Bronchial epithelial cell (primary cell): ENCODE measurements at regions not wholly inside any gene's neighbourhood (a gene's known extent, or its start where the extent isn't known, plus 50 kb on each side); places are given as distances from the start of the nearest gene placed in this dataset.
"Not testable (repeated sequence)": the region's sequence is repeated elsewhere in the genome, so short reads cannot be mapped to it uniquely, and the experiment has no call there.

ENCODE experiments used
- DNase-seq: peaks from one replicate; pipeline ENCODE4 v3.0.0-alpha.2; 2010; ENCODE audit warnings: low read depth
- FAIRE-seq: peaks from 2 replicates; lab custom pipeline; 2011; peaks lifted over from hg19 to GRCh38; lab: Jason Lieb, UNC
- H3K27me3 ChIP-seq: 2 replicates; pipeline ENCODE4 v1.5.1; 2011; ENCODE audit warnings: low read length; ENCODE audit not compliant: control insufficient read depth, insufficient read depth
- H3K36me3 ChIP-seq: 2 replicates; pipeline ENCODE4 v1.5.1; 2011; ENCODE audit warnings: low read length; ENCODE audit not compliant: control insufficient read depth, insufficient read depth
- H3K4me3 ChIP-seq: 2 replicates; pipeline ENCODE4 v1.5.1; 2011; ENCODE audit warnings: mild to moderate bottlenecking, low read depth, low read length, control low read depth
- CTCF ChIP-seq: IDR thresholded peaks from 2 replicates; pipeline ENCODE4 v1.5.1; 2011; ENCODE audit warnings: mild to moderate bottlenecking, moderate library complexity, low read length, control low read depth, inconsistent platforms; ENCODE audit not compliant: insufficient read depth, severe bottlenecking

GRCh38 chr5:152641970-152642805 is 237.1 kb upstream of the NMUR2 start:
- no peak for TF ChIP-seq CTCF
- Histone ChIP-seq H3K27me3 (no peaks in the 10 kb centered on the region), H3K36me3 (no peaks in the 10 kb centered on the region), H3K4me3 (no peak overlapping the region)
- FAIRE-seq (no peak), DNase-seq (no peak)

DNA sequence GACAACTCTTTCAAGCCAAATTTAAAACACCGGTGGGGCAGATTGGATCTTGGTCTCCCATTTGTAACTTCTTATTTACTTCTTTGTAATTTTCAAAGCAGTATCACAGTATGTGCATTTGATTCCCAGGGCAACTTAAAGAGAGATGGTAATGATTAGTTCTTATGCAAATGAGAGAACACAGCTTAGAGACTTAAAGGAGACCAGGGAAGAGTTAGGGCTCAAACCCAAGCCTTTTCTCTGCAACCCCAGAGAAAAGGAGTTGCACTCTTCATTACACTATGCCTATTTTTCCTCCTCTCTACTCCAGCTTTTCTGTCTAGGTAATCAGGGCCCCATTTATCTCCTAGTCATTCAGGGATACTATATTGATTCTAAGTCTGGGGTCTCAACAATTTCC is 237.8 kb upstream of the NMUR2 start:
- Histone ChIP-seq H3K27me3 (no peaks in the 10 kb centered on the region), H3K4me3 (no peak overlapping the region), H3K36me3 (no peaks in the 10 kb centered on the region)
- DNase-seq (no peak), FAIRE-seq (no peak)
- no peak for TF ChIP-seq CTCF

DNA sequence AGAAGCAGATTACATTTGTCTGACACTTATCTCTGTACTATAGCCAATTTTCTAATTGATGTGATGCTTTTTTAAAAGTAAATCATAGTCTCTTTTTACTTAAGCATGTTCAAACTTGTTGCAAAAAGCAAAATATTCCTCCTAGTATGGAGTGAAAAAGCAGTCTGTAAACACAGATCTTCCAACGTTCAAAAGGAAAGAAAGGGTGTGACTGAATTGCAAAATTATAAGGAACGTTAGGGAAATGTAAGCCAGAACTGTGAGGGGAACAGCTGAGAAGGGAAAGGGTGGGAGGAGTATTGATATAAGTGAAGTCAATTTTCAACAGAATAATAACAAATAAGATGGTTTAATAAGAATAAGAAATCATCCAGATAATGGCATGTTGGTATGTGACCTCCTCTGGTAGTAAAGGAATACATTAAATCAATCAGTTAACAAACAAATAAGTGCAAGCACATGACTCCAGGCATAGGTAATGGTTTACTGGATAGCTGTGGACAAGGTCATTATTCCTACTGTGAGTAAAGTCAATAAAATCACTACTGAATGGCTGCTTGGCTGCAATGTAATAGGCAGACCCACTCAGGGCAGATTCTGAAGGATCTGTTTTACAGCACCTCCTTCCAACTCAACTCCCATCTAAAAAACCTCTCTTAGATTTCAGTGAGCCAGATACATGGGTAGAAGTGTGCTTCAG is 239.1 kb upstream of the NMUR2 start:
- TF ChIP-seq CTCF = no peak
- Histone ChIP-seq H3K4me3 (no peak overlapping the region), H3K36me3 (no peaks in the 10 kb centered on the region), H3K27me3 (no peaks in the 10 kb centered on the region)
- DNase-seq (peak; percentile 21), FAIRE-seq (no peak)

GRCh38 chr5:152649609-152650008 is 244.5 kb upstream of the NMUR2 start:
- no peaks in the 10 kb centered on the region for H3K36me3 ChIP-seq
- DNase-seq (no peak), FAIRE-seq (no peak)
- TF ChIP-seq CTCF = no peak
- no peak overlapping the region for H3K4me3 ChIP-seq
- no peaks in the 10 kb centered on the region for H3K27me3 ChIP-seq

DNA sequence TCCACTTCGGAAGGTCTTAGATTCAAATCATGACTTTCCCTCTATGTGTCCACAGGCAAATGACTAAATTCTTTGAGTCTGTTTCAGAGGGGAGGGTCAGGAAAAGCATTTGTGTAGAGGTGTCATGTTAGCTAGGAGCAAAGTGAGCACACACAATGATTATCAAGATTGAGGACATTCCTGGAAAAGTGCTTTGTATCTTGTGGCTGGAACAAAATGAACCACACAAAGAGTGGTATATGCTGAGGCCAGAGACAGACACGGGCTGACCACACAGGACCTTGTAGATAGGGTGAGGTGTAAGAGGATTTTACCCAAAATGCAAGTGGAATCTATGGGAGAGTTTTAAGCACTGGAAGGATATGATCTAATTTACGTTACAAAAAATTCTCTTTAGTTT is 245.3 kb upstream of the NMUR2 start:
- no peak overlapping the region for H3K4me3 ChIP-seq
- H3K27me3 ChIP-seq = no peaks in the 10 kb centered on the region
- no peaks in the 10 kb centered on the region for H3K36me3 ChIP-seq
- no peak for TF ChIP-seq CTCF
- DNase-seq (no peak), FAIRE-seq (no peak)

GRCh38 chr5:152659470-152659869 is 254.4 kb upstream of the NMUR2 start:
- not testable (repeated sequence) for FAIRE-seq, H3K27me3 ChIP-seq, H3K36me3 ChIP-seq, H3K4me3 ChIP-seq
- DNase-seq = peak; percentile 9
